ENCODE measurements at regions not wholly inside any gene's neighbourhood (a gene's known extent, or its start where the extent isn't known, plus 50 kb on each side); places are given as distances from the start of the nearest gene placed in this dataset.

DNA sequence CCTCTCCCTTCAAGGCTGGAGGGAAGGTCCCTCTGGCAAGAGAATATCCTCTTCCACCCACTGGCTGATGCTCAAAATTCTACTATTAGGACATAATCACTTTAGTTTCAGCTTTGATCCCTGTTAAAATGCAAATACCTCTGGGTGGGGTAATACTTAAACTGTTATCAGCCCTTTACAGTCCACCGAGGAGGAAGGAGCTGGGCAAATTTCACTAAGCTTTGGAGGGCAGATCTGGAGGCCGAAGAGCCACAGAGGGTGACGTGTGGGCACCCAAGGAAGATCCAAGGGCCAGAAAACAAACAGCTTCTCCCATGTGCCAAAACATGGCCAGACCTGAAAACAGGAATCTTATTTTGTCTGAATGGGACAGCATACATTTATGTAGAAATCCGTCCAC is 74.6 kb upstream of the BCL11A start:
- ChIA-PET POLR2A (no interaction called here), CTCF (interaction anchor here (1.1 to 2.1 kb wide), 4 partner anchors 11 to 46 kb away, joined by 3 to 6 read pairs (median 5); no protein-coding TSS in a partner anchor), RAD21 (ENCODE audit: unreplicated experiment) (interaction anchor here (1.6 kb wide), 1 partner anchor 46 kb away, joined by 4 read pairs; no protein-coding TSS in a partner anchor), SMC1A (ENCODE audit: uncharacterized antibody, unreplicated experiment) (no interaction called here)
- Histone ChIP-seq H2AFZ (ENCODE audit: control insufficient read depth, low read depth, low read length) (no peak overlapping the region), H3K27ac (ENCODE audit: control insufficient read depth, insufficient read depth) (no peak overlapping the region), H3K36me3 (ENCODE audit: control insufficient read depth in 2 of 2, insufficient read depth in 2 of 2, low read length in 1 of 2) (no peaks in the 10 kb centered on the region), H3K4me1 (ENCODE audit: control insufficient read depth, insufficient read depth, low read length) (no peaks in the 10 kb centered on the region), H3K79me2 (ENCODE audit: control insufficient read depth, insufficient read depth, low read length) (no peaks in the 10 kb centered on the region), H3K4me2 (ENCODE audit: control insufficient read depth, insufficient read depth) (no peak overlapping the region), H3K9me3 (replicated peaks; ENCODE audit: control insufficient read depth, insufficient read depth, low read length) (no peaks in the 10 kb centered on the region), H3K9ac (ENCODE audit: control insufficient read depth, insufficient read depth, low read length) (no peak overlapping the region), H3K4me3 (no peak overlapping the region), H4K20me1 (ENCODE audit: control insufficient read depth, insufficient read depth) (no peaks in the 10 kb centered on the region), H3K27me3 (replicated peaks in 1 of 2; ENCODE audit: control insufficient read depth in 2 of 2, insufficient read depth in 2 of 2, low read length in 1 of 2) (no peaks in the 10 kb centered on the region; a peak in 3 of 4 replicates)
- in situ Hi-C loops (cut with MboI) (no loop called here), intact Hi-C loops (cut with micrococcal nuclease; ENCODE audit: unreplicated experiment) (no loop called here)
- no TSS peak for BruUV-seq (replicated peaks)
- ATAC-seq (no peak), FAIRE-seq (no peak), DNase-seq (ENCODE audit: low read depth, low spot score) (no peak)
- TF ChIP-seq, protein P1, sequence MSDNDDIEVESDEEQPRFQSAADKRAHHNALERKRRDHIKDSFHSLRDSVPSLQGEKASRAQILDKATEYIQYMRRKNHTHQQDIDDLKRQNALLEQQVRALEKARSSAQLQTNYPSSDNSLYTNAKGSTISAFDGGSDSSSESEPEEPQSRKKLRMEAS (IDR thresholded peaks at IDR 0.05; ENCODE audit: low read depth, low read length) = no peak
- TF ChIP-seq ZNF217 (IDR thresholded peaks at IDR 0.05) (no peak), ZSCAN29 (IDR thresholded peaks at IDR 0.05) (no peak), ETV6 (conservative IDR thresholded peaks at IDR 0.05 in 1 of 2, IDR thresholded peaks at IDR 0.05 in 1 of 2; ENCODE audit: borderline replicate concordance in 1 of 2, low read depth in 1 of 2) (no peak), POLR2A (IDR thresholded peaks at IDR 0.05; ENCODE audit: low read depth, low read length) (no peak), CBFB (IDR thresholded peaks at IDR 0.05; ENCODE audit: low read depth) (no peak)
- WGBS (ENCODE audit: insufficient coverage, insufficient replicate concordance, low lambda C conversion rate, missing lambda C conversion rate) = 14% methylated on average over 4 of the region's 4 CpGs

DNA sequence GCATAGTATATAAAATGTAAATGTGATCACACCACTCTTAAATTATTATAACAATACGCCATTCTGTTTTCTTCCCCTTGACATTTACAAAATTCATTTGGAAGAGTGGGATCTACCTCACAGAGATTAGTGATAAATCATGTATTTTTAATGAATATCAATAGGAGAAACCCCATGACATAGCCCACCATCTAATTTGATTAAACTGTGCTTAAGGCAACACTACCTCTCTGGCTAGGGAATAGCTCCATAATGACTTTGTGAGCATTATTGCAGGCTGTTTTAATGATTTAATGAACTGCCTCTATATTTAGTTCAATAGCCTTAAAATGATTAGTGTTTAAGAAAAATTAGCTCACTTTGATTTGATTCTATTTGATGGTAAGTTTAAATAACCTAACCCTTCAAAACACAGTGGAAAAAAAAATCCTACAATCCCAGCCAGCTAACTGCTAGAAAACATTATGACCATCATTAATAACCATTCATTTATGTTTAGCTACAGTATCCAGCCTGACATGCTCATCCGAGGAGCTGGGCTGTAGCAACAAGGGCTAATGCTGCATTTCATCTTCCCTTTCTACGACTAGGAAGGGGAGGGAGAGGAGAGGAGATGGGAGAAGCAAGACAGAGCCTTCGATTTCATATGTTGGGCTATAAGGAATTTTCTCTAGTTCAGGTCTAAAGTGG is 75.3 kb upstream of the BCL11A start:
- no peaks in the 10 kb centered on the region; a peak in 3 of 4 replicates for H3K27me3 ChIP-seq (replicated peaks in 1 of 2; ENCODE audit: control insufficient read depth in 2 of 2, insufficient read depth in 2 of 2, low read length in 1 of 2)
- BruUV-seq (replicated peaks) = no TSS peak
- no peak for TF ChIP-seq IKZF2 (IDR thresholded peaks at IDR 0.05)
- no peak for TF ChIP-seq EP300 (IDR thresholded peaks at IDR 0.05; ENCODE audit: borderline replicate concordance in 1 of 2, control insufficient read depth in 1 of 2, low read depth in 2 of 2, low read length in 2 of 2)
- no peak for TF ChIP-seq ESRRA (IDR thresholded peaks at IDR 0.05; ENCODE audit: low read length)
- TF ChIP-seq BHLHE40 (IDR thresholded peaks at IDR 0.05; ENCODE audit: borderline replicate concordance in 1 of 2, low read depth in 2 of 2, low read length in 1 of 2) = no peak
- no peak for TF ChIP-seq CEBPB (IDR thresholded peaks at IDR 0.05; ENCODE audit: borderline replicate concordance in 1 of 2, low read depth in 2 of 2, low read length in 2 of 2)
- TF ChIP-seq, protein P2, sequence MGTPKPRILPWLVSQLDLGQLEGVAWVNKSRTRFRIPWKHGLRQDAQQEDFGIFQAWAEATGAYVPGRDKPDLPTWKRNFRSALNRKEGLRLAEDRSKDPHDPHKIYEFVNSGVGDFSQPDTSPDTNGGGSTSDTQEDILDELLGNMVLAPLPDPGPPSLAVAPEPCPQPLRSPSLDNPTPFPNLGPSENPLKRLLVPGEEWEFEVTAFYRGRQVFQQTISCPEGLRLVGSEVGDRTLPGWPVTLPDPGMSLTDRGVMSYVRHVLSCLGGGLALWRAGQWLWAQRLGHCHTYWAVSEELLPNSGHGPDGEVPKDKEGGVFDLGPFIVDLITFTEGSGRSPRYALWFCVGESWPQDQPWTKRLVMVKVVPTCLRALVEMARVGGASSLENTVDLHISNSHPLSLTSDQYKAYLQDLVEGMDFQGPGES (IDR thresholded peaks at IDR 0.05) = no peak
- TF ChIP-seq SP1 (IDR thresholded peaks at IDR 0.05; ENCODE audit: low read depth, low read length) = no peak
- TF ChIP-seq, protein P3, sequence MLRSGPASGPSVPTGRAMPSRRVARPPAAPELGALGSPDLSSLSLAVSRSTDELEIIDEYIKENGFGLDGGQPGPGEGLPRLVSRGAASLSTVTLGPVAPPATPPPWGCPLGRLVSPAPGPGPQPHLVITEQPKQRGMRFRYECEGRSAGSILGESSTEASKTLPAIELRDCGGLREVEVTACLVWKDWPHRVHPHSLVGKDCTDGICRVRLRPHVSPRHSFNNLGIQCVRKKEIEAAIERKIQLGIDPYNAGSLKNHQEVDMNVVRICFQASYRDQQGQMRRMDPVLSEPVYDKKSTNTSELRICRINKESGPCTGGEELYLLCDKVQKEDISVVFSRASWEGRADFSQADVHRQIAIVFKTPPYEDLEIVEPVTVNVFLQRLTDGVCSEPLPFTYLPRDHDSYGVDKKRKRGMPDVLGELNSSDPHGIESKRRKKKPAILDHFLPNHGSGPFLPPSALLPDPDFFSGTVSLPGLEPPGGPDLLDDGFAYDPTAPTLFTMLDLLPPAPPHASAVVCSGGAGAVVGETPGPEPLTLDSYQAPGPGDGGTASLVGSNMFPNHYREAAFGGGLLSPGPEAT (IDR thresholded peaks at IDR 0.05; ENCODE audit: low read depth) = no peak
- TF ChIP-seq CREB1 (IDR thresholded peaks at IDR 0.05; ENCODE audit: low read depth) = no peak

More for the DNA sequence above, 75.3 kb upstream of the BCL11A start:
- H3K27ac ChIP-seq (ENCODE audit: control insufficient read depth, insufficient read depth) = no peak overlapping the region
- in situ Hi-C loops (cut with MboI) = no loop called here
- ChIA-PET RAD21 (ENCODE audit: unreplicated experiment) (interaction anchor here (1.6 kb wide), 1 partner anchor 47 kb away, joined by 4 read pairs; no protein-coding TSS in a partner anchor), SMC1A (ENCODE audit: uncharacterized antibody, unreplicated experiment) (interaction anchor here (0.7 to 1.0 kb wide), 2 partner anchors 11 to 47 kb away, joined by 3 read pairs; no protein-coding TSS in a partner anchor), CTCF (interaction anchor here (0.6 to 2.1 kb wide), 7 partner anchors 11 to 127 kb away, joined by 3 to 8 read pairs (median 5); no protein-coding TSS in a partner anchor), POLR2A (no interaction called here)
- no peak for ATAC-seq
- no peak overlapping the region for H3K4me2 ChIP-seq (ENCODE audit: control insufficient read depth, insufficient read depth)
- no peak for FAIRE-seq
- no peaks in the 10 kb centered on the region for H3K9me3 ChIP-seq (replicated peaks; ENCODE audit: control insufficient read depth, insufficient read depth, low read length)
- no peak overlapping the region for H3K9ac ChIP-seq (ENCODE audit: control insufficient read depth, insufficient read depth, low read length)
- no peak overlapping the region for H2AFZ ChIP-seq (ENCODE audit: control insufficient read depth, low read depth, low read length)
- 5% methylated on average over 4 of the region's 4 CpGs for WGBS (ENCODE audit: insufficient coverage, insufficient replicate concordance, low lambda C conversion rate, missing lambda C conversion rate)
- no peaks in the 10 kb centered on the region for H3K36me3 ChIP-seq (ENCODE audit: control insufficient read depth in 2 of 2, insufficient read depth in 2 of 2, low read length in 1 of 2)
- no peak for DNase-seq (ENCODE audit: low read depth, low spot score)
- no peak overlapping the region for H3K4me3 ChIP-seq
- no peaks in the 10 kb centered on the region for H4K20me1 ChIP-seq (ENCODE audit: control insufficient read depth, insufficient read depth)
- intact Hi-C loops (cut with micrococcal nuclease; ENCODE audit: unreplicated experiment) = no loop called here
- no peaks in the 10 kb centered on the region for H3K79me2 ChIP-seq (ENCODE audit: control insufficient read depth, insufficient read depth, low read length)
- no peaks in the 10 kb centered on the region for H3K4me1 ChIP-seq (ENCODE audit: control insufficient read depth, insufficient read depth, low read length)

Measured in GM12878 (cell line).